GM19395 (cell line): ENCODE measurements at regions not wholly inside any gene's neighbourhood (a gene's known extent, or its start where the extent isn't known, plus 50 kb on each side); places are given as distances from the start of the nearest gene placed in this dataset.
"Not testable (repeated sequence)": the region's sequence is repeated elsewhere in the genome, so short reads cannot be mapped to it uniquely, and the experiment has no call there.

ENCODE experiments used
- ATAC-seq: cut with Tn5 transposase; IDR thresholded peaks from one replicate; pipeline ENCODE4 v1.9.1; 2021; ENCODE audit warnings: mild to moderate bottlenecking, moderate library complexity; ENCODE audit not compliant: unreplicated experiment

GRCh38 chr5:136501133-136501532, 135.8 kb upstream of the TRPC7 start:
- ATAC-seq: no peak

GRCh38 chr5:136492587-136492986, 127.2 kb upstream of the TRPC7 start:
- ATAC-seq: no peak

GRCh38 chr5:136491806-136492205, 126.5 kb upstream of the TRPC7 start:
- no peak for ATAC-seq

DNA sequence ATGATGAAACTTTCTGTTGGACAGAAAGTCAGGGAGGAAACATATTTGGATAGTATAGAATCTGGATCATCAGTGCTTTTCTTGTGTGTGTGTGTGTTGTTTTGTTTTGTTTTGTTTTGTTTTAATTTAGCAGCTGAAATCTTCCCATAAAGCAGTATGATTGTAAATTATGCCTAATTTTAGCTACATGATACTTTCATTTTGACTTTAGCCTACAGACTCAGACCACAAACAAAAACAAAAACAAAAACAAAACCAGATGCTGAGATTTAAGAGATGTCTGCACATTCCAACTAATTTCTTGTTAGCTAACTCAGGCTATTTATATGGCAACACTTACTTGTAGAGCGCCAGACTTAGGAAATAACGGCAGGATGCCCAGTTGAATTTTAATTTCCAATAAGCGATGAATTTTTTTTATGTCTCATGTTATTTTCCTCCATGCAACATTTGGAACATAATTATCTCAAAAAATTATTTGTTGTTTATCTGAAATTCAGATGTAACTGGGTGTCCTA, 119.5 kb upstream of the TRPC7 start:
- ATAC-seq: peak; percentile 54

- no peak for ATAC-seq
Measured at GRCh38 chr5:136482206-136482605, 116.9 kb upstream of the TRPC7 start.

DNA sequence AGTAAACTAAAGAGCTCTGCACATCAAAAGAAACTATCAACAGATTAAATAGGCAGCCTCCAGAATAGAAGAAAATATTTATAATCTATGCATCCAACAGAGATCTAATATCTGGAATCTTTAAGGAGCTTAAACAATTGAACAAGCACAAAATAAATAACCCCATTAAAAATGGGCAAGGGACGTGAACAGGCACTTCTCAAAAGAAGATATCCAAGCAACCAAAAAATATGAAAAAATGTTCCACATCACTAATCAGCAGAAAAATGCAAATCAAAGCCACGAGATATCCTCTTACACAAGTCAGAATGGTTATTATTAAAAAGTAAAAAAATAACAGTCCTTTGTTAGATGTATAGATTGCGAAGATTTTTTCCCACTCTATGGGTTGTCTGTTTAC, 109.1 kb upstream of the TRPC7 start:
- ATAC-seq: no peak

DNA sequence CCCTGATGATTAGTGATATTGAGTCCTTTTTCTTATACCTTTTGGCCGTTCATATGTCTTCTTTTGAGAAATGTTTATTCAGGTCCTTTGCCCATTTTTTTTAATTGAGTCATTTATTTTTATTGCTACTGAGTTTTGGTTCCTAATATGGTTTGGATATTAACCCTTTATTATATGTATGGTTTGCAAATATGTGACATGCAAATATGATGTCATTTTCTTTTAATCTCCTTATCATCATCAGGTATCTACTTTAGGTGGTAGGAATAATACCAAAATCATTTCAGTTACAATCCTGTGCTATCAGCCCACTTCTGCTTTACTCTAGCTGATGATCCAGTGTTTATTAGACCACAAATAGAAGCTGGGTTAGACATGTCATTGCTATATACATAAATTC, 102.3 kb upstream of the TRPC7 start:
- ATAC-seq: no peak

- no peak for ATAC-seq
Measured at GRCh38 chr5:136466041-136466415, 100.7 kb upstream of the TRPC7 start.

- ATAC-seq: no peak
Measured at GRCh38 chr5:136458481-136458880, 93.1 kb upstream of the TRPC7 start.

DNA sequence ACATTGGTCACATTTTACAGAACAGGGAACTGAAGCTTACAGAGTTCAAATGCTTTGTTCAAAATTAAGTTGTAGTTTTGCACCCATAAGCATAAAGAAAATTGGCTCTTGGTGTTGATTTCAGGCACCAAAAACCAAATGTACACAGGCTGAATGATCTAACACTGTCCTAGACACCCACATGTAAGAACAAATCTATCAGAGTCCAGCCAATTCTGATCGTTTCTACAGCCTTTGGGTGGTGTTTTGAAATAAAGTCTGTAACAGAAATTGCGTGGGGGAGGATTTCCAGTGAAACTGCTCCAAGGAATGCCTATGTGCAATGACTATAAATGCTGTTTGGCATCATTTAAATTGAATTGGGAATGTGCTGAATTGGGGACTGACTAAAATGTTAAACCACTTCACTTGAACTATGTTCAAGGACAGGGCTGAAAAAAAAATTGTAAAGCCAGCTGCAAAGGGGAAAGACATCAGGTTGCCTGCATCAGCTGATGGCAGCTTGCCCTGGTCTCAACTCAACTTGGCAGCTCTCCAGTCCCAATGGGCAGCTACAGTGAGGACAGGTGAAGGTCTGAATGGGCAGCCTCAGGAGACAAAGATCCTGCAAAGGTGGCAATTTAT, 92.2 kb upstream of the TRPC7 start:
- no peak for ATAC-seq

DNA sequence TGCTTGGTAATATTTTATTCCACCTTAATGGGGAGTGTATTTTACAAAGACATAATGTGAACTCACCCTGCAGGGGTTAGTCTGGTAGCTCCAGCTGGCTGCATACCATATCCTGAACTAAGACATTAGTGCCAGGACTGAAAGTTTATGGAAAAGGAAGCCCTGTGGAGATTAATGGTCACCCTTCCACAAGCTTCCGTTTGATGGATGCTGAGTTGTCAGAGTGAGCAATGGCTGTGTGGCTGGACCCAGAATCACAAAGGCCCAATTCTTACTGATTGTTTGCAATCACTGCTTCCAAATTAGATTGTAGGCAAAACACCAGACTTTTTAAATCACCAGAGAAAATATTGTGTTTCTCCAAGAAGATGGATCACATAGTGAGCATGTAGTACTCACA, 90.1 kb upstream of the TRPC7 start:
- no peak for ATAC-seq

DNA sequence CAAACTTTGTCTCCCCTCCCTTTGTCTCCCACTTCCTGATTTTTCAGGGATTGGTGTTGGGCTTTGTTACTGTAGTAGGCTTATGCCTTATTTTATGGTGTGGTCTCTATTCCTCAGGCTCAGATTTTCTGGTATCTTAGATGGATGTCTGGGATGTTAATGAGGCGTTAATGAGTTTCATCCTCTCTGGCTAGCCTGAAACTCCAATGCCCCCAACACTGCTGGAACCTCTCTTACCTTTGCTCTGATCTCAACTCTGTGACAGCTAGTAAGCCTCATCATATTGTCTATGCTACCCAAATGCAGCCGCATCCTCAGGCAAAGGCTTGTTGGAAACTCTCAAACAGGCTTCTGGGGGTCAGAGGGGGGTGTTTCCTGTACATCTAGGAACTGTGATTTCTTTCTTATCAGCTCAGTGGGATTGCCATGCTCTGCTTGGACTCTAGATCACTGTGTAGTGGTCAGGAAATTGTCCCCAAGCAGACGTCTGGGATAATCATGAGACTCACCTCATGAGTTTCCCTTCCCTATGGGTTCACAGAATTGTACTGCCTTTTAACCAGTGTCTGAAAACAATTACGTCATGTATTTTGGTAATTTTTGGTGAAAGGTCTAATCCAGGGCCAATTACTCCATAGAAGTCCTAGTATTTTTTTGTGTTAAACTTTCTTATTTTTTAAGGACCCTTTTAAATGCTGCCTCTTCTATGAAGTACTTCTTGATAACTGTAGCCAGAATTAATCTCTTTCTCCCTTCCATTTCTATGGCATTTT, 88.8 kb upstream of the TRPC7 start:
- no peak for ATAC-seq

GRCh38 chr5:136453199-136453598, 87.9 kb upstream of the TRPC7 start:
- ATAC-seq: no peak

DNA sequence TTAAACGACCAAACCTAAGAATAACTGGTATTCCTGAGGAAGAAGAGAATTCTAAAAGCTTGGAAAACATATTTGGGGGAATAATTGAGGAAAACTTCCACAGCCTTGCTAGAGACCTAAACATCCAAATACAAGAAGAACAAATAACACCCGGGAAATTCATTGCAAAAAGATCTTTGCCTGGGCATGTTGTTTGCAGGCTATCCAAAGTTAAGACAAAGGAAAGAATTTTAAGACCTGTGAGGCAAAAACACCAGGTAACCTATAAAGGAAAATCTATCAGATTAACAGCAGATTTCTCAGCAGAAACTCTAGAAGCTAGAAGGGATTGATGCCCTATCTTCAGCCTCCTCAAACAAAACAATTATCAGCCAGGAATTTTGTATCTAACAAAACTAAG, 82.2 kb upstream of the TRPC7 start:
- not testable (repeated sequence) for ATAC-seq

DNA sequence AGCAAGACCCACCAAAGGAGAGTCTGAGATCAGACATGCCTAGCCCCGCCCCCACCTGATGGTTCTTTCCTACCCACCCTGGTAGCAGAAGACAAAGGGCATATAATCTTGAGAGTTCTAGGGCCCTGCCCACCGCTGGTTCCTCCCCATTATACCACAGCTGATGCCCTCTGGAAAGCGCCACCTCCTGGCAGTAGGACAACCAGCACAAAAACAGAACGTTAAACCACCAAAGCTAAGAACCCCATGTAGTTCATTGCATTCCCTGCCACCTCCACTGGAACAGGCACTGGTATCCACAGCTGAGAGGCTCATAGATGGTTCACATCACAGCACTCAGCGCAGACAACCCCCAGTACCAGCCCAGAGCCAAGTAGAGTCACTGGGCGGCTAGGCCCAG, 81.2 kb upstream of the TRPC7 start:
- no peak for ATAC-seq

- ATAC-seq: not testable (repeated sequence)
Measured at GRCh38 chr5:136444099-136444498, 78.8 kb upstream of the TRPC7 start.

DNA sequence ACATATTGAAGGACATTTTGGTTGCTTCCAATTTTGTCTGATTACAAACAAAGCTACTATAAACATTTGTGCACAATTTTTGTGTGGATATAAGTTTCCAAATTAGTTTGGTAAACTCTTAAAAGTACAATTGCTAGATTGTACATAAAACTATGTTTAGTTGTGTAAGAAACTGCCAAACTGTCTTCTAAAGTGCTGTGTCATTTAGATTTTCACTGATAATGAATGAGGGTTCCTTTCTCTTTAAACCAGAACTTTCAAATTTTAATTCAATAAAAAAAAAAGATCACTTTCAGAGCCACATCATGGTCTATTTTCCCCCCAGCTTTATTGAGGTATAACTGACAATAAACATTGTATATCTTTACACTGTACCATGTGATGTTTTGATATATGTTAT, 74.0 kb upstream of the TRPC7 start:
- no peak for ATAC-seq

- ATAC-seq: no peak
Measured at GRCh38 chr5:136435946-136436543, 70.7 kb upstream of the TRPC7 start.

DNA sequence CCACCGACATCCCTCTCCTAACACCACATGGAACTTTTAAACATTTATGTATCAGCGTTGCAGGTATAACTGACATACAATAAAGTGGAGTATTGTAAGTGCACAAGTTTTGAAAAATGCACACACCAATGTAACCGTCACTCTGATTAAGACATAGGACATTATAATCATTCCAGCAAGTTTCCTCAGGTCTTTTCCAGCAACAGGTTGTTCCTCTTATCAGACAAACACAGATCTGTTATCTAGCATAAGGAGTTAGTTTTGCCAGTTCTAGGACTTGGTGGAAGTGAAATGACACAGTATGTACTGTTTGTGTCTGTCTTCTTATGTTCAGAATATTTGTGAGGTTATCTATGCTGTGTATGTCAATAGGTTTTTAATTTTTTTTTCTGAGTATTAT, 69.5 kb upstream of the TRPC7 start:
- ATAC-seq: no peak

GRCh38 chr5:136432705-136433104, 67.4 kb upstream of the TRPC7 start:
- no peak for ATAC-seq

DNA sequence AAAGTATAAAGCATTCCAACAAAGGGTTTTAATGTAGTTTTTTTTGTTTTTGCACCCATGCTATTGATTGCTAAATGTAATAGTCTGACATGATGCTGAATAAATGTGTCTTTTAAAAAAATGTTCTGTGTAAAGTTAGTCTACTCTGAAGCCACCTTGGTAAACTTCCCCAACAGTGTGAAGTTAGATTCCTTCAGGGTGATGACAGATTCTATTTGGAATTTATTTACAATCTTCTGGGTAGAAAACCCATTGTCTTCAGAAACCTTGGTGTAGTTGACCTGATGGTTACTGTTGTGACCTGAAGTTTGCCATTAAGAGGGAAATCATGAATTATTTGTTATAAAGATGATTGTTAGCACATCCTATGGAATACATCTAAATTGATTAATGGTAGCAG, 64.7 kb upstream of the TRPC7 start:
- ATAC-seq: no peak

DNA sequence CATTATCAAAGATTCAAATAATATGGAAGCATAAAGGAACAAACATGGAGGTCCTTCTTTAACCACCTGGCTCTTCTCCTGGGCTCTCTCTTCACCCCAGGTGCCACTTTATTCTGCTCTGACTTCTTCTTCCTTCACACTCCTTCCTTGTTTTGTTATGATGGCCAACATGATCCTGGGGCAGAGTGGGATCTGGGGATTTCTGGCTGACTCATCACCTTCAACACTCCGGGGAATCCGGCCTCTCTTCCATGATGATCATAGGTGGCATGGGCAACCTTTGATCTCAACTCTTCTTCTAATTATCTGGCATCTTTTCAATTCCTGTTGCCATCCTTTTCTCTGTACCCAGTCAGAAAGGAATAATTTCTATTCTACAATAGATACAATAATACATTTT, 62.1 kb upstream of the TRPC7 start:
- ATAC-seq: no peak
